Stimulated activated memory B cell treated with anti-CD40 and anti-IgM and Interleukin-4, amounts not matched to agents 10 μg/mL and 1 μg/mL and 100 μg/mL, for 72 hours (primary cell): ENCODE measurements at regions not wholly inside any gene's neighbourhood (a gene's known extent, or its start where the extent isn't known, plus 50 kb on each side); places are given as distances from the start of the nearest gene placed in this dataset.

ENCODE experiments used
- ATAC-seq: fragments of 150-1000 bp; cut with Tn5 transposase; 2 replicates; pipeline ENCODE4 v1.10.0; 2021
- H3K27ac Mint-ChIP-seq: one replicate; pipeline ENCODE4 v1.8.0; 2022; ENCODE audit warnings: mild to moderate bottlenecking, mixed read lengths
- H3K27me3 Mint-ChIP-seq: one replicate; pipeline ENCODE4 v1.8.0; 2022; ENCODE audit warnings: mixed read lengths
- H3K36me3 Mint-ChIP-seq: one replicate; pipeline ENCODE4 v1.8.0; 2022; ENCODE audit warnings: mixed read lengths
- H3K4me1 Mint-ChIP-seq: one replicate; pipeline ENCODE4 v1.8.0; 2022; ENCODE audit warnings: mixed read lengths
- H3K4me3 Mint-ChIP-seq: one replicate; pipeline ENCODE4 v1.8.0; 2022; ENCODE audit warnings: mild to moderate bottlenecking, moderate library complexity, mixed read lengths
- H3K9me3 Mint-ChIP-seq: one replicate; pipeline ENCODE4 v1.8.0; 2022; ENCODE audit warnings: mixed read lengths

DNA sequence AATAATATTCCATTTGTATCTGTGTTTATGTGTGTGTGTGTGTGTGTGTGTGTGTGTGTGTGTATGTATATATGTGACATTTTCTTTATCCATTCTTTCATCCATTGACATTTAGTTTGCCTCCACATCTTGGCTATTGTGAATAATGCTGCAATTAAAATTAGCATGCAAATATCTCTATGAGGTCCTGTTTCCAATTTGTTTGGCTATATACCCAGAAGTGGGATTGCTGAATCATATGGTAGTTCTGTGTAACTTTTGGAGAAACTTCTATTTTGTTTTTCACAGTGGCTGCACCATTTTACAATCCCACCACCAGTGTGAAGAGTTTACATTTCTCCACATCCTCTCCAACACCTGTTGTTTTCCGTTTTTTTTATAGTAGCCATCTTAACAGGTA is 53.1 kb downstream of the CH25H start:
- Mint-ChIP-seq H3K4me3 (no peak overlapping the region), H3K27me3 (no peaks in the 10 kb centered on the region), H3K27ac (no peak overlapping the region), H3K9me3 (no peaks in the 10 kb centered on the region), H3K36me3 (no peaks in the 10 kb centered on the region), H3K4me1 (peaks cover 16% of the 10 kb centered on the region)
- ATAC-seq: no peak

GRCh38 chr10:89153116-89153515 is 54.0 kb downstream of the CH25H start:
- Mint-ChIP-seq H3K9me3 (no peaks in the 10 kb centered on the region), H3K27me3 (no peaks in the 10 kb centered on the region), H3K36me3 (no peaks in the 10 kb centered on the region), H3K4me1 (peaks cover 16% of the 10 kb centered on the region), H3K4me3 (no peak overlapping the region), H3K27ac (no peak overlapping the region)
- ATAC-seq: no peak

- H3K4me3 Mint-ChIP-seq: no peak overlapping the region
- no peaks in the 10 kb centered on the region for H3K36me3 Mint-ChIP-seq
- H3K27ac Mint-ChIP-seq: no peak overlapping the region
- no peaks in the 10 kb centered on the region for H3K9me3 Mint-ChIP-seq
- no peak for ATAC-seq
- H3K27me3 Mint-ChIP-seq: no peaks in the 10 kb centered on the region
- H3K4me1 Mint-ChIP-seq: peaks cover 16% of the 10 kb centered on the region
These were observed 55.3 kb downstream of the CH25H start for GRCh38 chr10:89151857-89152256.

GRCh38 chr10:89148061-89148460 is 59.1 kb downstream of the CH25H start:
- H3K36me3 Mint-ChIP-seq: no peaks in the 10 kb centered on the region
- H3K4me3 Mint-ChIP-seq: no peak overlapping the region
- no peak overlapping the region for H3K27ac Mint-ChIP-seq
- no peaks in the 10 kb centered on the region for H3K4me1 Mint-ChIP-seq
- no peaks in the 10 kb centered on the region for H3K27me3 Mint-ChIP-seq
- no peaks in the 10 kb centered on the region for H3K9me3 Mint-ChIP-seq
- no peak for ATAC-seq

DNA sequence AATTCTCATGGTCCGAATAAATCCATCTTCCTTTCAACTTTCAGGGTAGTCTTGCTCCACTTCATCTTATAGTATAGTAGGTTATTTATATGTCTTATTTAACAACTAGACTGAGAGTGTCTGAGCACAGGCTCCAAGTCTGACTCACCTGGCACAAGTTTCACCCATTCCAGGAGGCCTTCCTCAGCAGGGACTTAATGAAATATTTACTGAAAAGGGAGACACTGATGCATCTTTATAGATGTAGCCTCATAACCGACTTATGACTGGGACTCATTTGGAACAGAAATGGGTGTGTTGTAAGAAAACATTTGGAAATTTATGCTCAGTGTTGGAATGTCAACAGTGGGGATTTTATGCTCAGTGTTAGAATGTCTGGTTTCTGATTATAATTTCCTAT is 59.9 kb downstream of the CH25H start:
- H3K9me3 Mint-ChIP-seq: no peaks in the 10 kb centered on the region
- no peaks in the 10 kb centered on the region for H3K4me1 Mint-ChIP-seq
- no peaks in the 10 kb centered on the region for H3K27me3 Mint-ChIP-seq
- no peaks in the 10 kb centered on the region for H3K36me3 Mint-ChIP-seq
- no peak overlapping the region for H3K27ac Mint-ChIP-seq
- ATAC-seq: no peak
- H3K4me3 Mint-ChIP-seq: no peak overlapping the region

DNA sequence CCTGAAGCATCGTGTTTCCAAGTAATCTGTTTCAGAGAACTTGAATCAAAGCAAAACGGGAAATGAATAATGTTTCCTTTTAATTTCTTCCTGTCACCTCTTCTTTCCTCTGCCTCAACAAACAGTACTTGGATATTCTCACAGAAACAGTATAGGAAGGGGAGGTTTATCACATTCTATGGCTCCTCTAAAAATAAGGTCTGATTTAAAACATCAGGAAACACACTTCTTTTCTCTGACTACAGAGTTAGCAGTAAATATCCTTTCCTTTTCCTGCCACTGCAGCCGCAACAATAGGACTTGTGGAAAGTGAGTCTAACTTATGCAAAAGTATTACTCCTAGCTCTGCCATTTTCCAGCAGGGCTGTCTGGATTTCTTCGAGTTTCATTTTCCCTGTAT is 62.3 kb downstream of the CH25H start:
- Mint-ChIP-seq H3K36me3 (no peaks in the 10 kb centered on the region), H3K27ac (no peak overlapping the region), H3K4me3 (no peak overlapping the region), H3K4me1 (no peaks in the 10 kb centered on the region), H3K27me3 (no peaks in the 10 kb centered on the region), H3K9me3 (no peaks in the 10 kb centered on the region)
- no peak for ATAC-seq

DNA sequence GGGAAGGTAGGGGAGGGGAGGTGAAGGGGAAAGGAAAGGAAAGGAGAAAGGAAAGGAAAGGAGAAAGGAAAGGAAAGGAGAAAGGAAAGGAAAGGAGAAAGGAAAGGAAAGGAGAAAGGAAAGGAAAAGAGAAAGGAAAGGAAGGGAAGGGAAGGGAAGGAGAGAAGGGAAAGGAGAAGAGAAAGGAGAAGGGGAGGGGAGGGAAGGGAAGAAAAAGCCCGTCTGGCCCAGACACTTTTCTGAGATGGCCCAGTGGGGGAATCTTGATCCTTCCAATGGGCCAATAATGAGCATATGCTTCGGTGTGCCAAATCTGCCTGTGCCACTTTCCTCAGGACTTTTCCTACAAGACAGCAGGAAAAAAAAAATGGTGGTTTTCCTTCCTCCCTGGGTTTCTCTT is 64.5 kb downstream of the CH25H start:
- no peaks in the 10 kb centered on the region for H3K9me3 Mint-ChIP-seq
- no peak for ATAC-seq
- H3K27me3 Mint-ChIP-seq: no peaks in the 10 kb centered on the region
- H3K27ac Mint-ChIP-seq: no peak overlapping the region
- no peak overlapping the region for H3K4me3 Mint-ChIP-seq
- no peaks in the 10 kb centered on the region for H3K36me3 Mint-ChIP-seq
- H3K4me1 Mint-ChIP-seq: no peaks in the 10 kb centered on the region

DNA sequence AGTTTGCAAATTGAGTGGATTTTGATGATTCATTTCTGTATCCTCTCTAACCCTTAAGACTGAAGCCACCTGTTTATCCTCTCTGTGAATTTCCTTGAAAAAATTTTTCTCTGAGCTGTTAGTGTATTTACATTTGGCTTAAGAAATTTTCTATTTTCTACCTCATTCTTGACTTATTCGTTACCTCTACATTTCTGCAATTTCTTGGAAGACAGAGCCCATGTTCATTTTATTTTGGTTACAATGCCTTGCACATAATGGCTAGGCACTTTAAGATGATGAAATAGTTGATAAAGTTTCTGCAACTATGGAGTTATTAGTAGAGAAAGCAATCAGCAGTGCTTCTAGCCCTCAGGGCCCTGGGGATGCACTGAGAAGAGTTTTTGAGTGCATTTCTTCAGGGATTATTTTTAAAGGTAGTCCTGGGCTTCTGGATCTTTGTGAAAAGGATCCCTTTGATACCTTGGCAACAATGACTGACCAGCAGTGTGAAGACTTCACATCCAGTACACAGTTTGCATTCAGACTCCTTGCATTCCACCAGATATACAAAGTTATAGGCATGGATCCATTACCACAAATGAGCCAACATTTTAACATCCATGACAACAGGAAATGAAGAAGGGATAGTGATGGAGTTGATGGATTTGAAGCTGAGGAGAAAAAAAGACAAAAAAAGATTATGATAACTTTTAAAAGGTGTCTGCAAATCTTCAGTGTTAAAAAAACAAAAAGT is 68.2 kb downstream of the CH25H start:
- no peaks in the 10 kb centered on the region for H3K36me3 Mint-ChIP-seq

DNA sequence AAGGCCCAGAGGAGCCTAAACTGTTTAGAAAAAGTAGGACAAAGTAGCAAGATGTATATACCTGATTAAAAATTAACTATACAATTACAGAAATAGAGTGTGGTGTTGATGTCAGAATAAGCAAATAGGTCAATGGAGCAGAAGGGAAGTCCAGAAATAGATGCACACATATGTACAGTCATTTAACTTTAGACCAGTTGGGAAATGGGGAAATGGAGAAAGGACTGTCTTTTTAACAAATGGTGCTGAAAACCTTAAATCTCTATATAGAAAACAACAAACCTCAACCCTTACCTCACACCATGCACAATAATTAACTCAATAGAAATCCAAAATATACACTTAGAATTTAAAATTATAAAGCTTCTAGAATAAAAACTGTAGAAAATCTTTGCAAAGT is 72.2 kb downstream of the CH25H start:
- Mint-ChIP-seq H3K9me3 (no peaks in the 10 kb centered on the region), H3K4me1 (no peaks in the 10 kb centered on the region), H3K27ac (no peak overlapping the region), H3K4me3 (no peak overlapping the region), H3K36me3 (no peaks in the 10 kb centered on the region), H3K27me3 (no peaks in the 10 kb centered on the region)
- peak; percentile 27 for ATAC-seq

More for the DNA sequence above, 68.2 kb downstream of the CH25H start:
- no peak overlapping the region for H3K4me3 Mint-ChIP-seq
- no peak for ATAC-seq
- no peak overlapping the region for H3K27ac Mint-ChIP-seq
- no peaks in the 10 kb centered on the region for H3K27me3 Mint-ChIP-seq
- H3K4me1 Mint-ChIP-seq: no peaks in the 10 kb centered on the region
- H3K9me3 Mint-ChIP-seq: no peaks in the 10 kb centered on the region

- ATAC-seq: no peak
- H3K36me3 Mint-ChIP-seq: no peaks in the 10 kb centered on the region
- peaks cover 6% of the 10 kb centered on the region for H3K27me3 Mint-ChIP-seq
- no peaks in the 10 kb centered on the region for H3K4me1 Mint-ChIP-seq
- no peak overlapping the region for H3K27ac Mint-ChIP-seq
- no peaks in the 10 kb centered on the region for H3K9me3 Mint-ChIP-seq
- no peak overlapping the region for H3K4me3 Mint-ChIP-seq
These were observed 77.2 kb downstream of the CH25H start for GRCh38 chr10:89129911-89130310.

DNA sequence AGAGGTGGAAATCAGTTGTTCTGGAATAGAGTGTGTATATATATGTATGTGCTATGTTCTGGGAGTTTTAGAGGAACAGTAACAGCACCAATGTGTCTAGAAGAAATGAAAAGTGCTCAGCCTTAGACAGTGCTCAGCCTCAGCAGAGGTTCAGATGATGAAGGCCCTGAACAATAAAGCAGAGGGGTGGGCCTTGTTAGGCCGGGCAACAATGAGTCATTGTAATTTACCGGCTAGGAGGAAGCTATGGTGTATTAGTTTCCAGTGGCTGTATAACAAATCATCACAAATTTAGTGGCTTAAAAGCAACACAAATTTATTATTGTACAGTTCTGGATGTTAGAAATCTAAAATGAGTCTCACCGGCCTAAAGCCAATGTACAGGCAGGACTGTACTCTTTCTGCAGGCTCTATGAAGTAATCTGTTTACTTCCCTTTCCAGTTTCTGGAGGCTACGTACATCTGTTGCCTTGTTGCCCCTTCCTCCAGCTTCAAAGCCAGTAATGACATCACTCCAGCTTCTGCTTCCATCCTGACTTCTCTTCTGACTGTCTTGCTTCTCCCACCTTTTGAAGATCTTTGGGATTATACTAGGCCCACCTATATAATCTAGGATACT is 84.6 kb downstream of the CH25H start:
- Mint-ChIP-seq H3K36me3 (no peaks in the 10 kb centered on the region), H3K27me3 (peaks cover 25% of the 10 kb centered on the region)

GRCh38 chr10:89121764-89122020 is 85.4 kb downstream of the CH25H start:
- H3K4me3 Mint-ChIP-seq: no peak overlapping the region
- no peak for ATAC-seq
- peaks cover 14% of the 10 kb centered on the region for H3K4me1 Mint-ChIP-seq
- no peaks in the 10 kb centered on the region for H3K9me3 Mint-ChIP-seq
- H3K36me3 Mint-ChIP-seq: no peaks in the 10 kb centered on the region
- no peak overlapping the region for H3K27ac Mint-ChIP-seq
- peaks cover 27% of the 10 kb centered on the region for H3K27me3 Mint-ChIP-seq

More for the DNA sequence above, 84.6 kb downstream of the CH25H start:
- Mint-ChIP-seq H3K4me1 (peaks cover 14% of the 10 kb centered on the region), H3K27ac (peak overlapping the region; percentile 4), H3K4me3 (no peak overlapping the region), H3K9me3 (no peaks in the 10 kb centered on the region)
- ATAC-seq: no peak

DNA sequence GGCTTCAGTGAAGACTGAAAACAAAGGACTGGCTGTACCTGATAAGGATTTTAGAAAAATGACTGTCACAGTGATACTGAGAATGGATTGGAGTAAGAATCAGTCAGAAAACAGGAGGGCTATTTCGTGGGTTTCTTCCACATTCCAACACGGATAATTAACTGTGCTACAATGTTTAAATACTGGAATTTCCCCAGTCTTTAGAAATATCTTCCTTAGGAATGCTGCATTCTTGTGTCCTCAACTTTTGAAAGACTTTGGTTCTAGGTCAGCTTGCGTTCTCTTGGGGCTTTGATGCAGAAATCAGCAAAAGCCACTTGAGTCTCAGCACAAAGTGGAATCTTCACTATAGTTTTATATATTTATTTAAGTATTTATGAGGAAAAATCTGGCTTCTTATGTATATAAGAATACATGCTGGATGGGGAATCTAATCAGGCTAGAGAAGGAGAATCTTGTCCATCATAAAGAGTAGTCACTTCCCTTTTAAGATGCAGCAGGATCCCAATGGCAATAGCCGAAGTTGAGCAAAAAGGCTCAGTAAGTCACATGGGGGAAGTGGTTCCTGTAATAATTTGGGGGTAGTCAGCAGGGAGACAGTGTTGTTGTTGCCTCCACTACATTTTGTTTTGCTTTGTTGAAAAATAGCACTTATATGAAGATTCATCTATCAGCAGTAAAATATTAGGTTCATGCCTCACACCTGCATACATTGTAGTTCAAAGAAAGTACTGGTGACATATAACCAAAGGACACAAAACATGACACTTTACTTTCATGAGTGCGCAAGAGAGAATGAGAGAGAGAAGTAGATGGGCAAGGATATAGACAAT is 86.0 kb downstream of the CH25H start:
- H3K4me3 Mint-ChIP-seq: no peak overlapping the region
- no peaks in the 10 kb centered on the region for H3K36me3 Mint-ChIP-seq
- ATAC-seq: no peak

GRCh38 chr10:89119651-89120050 is 87.5 kb downstream of the CH25H start:
- Mint-ChIP-seq H3K27me3 (peaks cover 35% of the 10 kb centered on the region), H3K27ac (no peak overlapping the region), H3K36me3 (no peaks in the 10 kb centered on the region), H3K9me3 (no peaks in the 10 kb centered on the region), H3K4me1 (peaks cover 14% of the 10 kb centered on the region), H3K4me3 (no peak overlapping the region)
- ATAC-seq: no peak

More for the DNA sequence above, 86.0 kb downstream of the CH25H start:
- Mint-ChIP-seq H3K4me1 (peaks cover 14% of the 10 kb centered on the region), H3K27ac (no peak overlapping the region), H3K27me3 (peaks cover 32% of the 10 kb centered on the region), H3K9me3 (no peaks in the 10 kb centered on the region)

DNA sequence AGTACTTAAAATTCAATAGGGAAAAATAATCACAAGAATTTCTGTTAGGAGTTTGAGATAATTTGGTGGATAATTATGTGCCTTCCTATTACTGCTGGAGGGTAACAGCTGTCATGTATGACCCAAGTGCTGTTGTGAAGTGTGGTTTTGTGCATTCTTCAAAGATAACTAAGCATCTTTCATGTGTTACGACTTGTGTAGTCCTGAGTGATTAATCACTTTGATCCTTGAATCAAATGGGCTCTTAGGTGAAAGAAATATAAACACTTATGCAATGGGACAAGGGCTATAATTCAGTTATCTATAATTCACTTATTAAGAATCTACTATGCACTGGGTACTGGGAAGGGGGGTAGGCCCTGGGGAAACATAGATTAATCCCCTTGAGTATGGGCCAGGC is 89.0 kb downstream of the CH25H start:
- Mint-ChIP-seq H3K36me3 (no peaks in the 10 kb centered on the region), H3K4me1 (peaks cover 9% of the 10 kb centered on the region), H3K9me3 (peaks cover 3% of the 10 kb centered on the region), H3K4me3 (no peak overlapping the region), H3K27me3 (peaks cover 37% of the 10 kb centered on the region), H3K27ac (no peak overlapping the region)
- ATAC-seq: no peak
